ENCODE measurements at regions not wholly inside any gene's neighbourhood (a gene's known extent, or its start where the extent isn't known, plus 50 kb on each side); places are given as distances from the start of the nearest gene placed in this dataset.

GRCh38 chr18:61943175-61943964, 50.6 kb upstream of the RNF152 start:
- no peak for DNase-seq (ENCODE audit: low read depth)
- no peak for TF ChIP-seq CTCF (conservative IDR thresholded peaks at IDR 0.05; ENCODE audit: control insufficient read depth, insufficient read depth, low read depth, low read length)
- no peak overlapping the region for H3K4me3 ChIP-seq (ENCODE audit: control insufficient read depth, low read depth, low read length)
